ENCODE measurements at regions not wholly inside any gene's neighbourhood (a gene's known extent, or its start where the extent isn't known, plus 50 kb on each side); places are given as distances from the start of the nearest gene placed in this dataset.

- TF ChIP-seq FOXO4 (CRISPR knock-in tag; conservative IDR thresholded peaks at IDR 0.05) (no peak), ZFP90 (CRISPR knock-in tag; IDR thresholded peaks at IDR 0.05; ENCODE audit: borderline replicate concordance) (no peak), POLR2A (IDR thresholded peaks at IDR 0.05; ENCODE audit: insufficient read depth in 1 of 2, low read depth in 2 of 2, low read length in 2 of 2) (no peak), ZNF335 (CRISPR knock-in tag; IDR thresholded peaks at IDR 0.05) (no peak), ZNF652 (CRISPR knock-in tag; IDR thresholded peaks at IDR 0.05; ENCODE audit: borderline replicate concordance, low read depth) (no peak), RARA (CRISPR knock-in tag; IDR thresholded peaks at IDR 0.05) (no peak), ZNF280B (CRISPR knock-in tag; IDR thresholded peaks at IDR 0.05; ENCODE audit: borderline replicate concordance) (no peak), CREB1 (IDR thresholded peaks at IDR 0.05) (no peak), CREB1 (CRISPR knock-in tag; IDR thresholded peaks at IDR 0.05) (no peak), ZBTB43 (CRISPR knock-in tag; conservative IDR thresholded peaks at IDR 0.05) (no peak), RARG (CRISPR knock-in tag; IDR thresholded peaks at IDR 0.05; ENCODE audit: low read depth) (no peak), XRCC5 (optimal IDR thresholded peaks at IDR 0.05; ENCODE audit: low read length) (no peak), POLR2AphosphoS5 (IDR thresholded peaks at IDR 0.05; ENCODE audit: low read depth, low read length) (no peak), ARHGAP35 (CRISPR knock-in tag; IDR thresholded peaks at IDR 0.05; ENCODE audit: borderline replicate concordance) (no peak), ZNF3 (CRISPR knock-in tag; IDR thresholded peaks at IDR 0.05) (no peak)
Observed at GRCh38 chr22:22768885-22769284, 118.7 kb upstream of the IGLL5 start.

All from HepG2 (cell line).